NT2/D1 (cell line): ENCODE measurements at regions not wholly inside any gene's neighbourhood (a gene's known extent, or its start where the extent isn't known, plus 50 kb on each side); places are given as distances from the start of the nearest gene placed in this dataset.
"Not testable (repeated sequence)": the region's sequence is repeated elsewhere in the genome, so short reads cannot be mapped to it uniquely, and the experiment has no call there.

Source experiments
- DNase-seq: peaks from one replicate; pipeline ENCODE4 v3.0.0-alpha.2; 2011; ENCODE audit warnings: low read depth, low spot score
- H3K27me3 ChIP-seq: 2 replicates; pipeline ENCODE4 v1.6.0; 2011; ENCODE audit warnings: mild to moderate bottlenecking; ENCODE audit not compliant: insufficient read length, insufficient read depth
- H3K36me3 ChIP-seq: 2 replicates; pipeline ENCODE4 v1.6.1; 2011; ENCODE audit warnings: mild to moderate bottlenecking, low read length, mixed read lengths; ENCODE audit not compliant: insufficient read depth, insufficient read length
- H3K4me1 ChIP-seq: 2 replicates; pipeline ENCODE4 v1.5.1; 2011; ENCODE audit not compliant: insufficient read depth, insufficient read length
- H3K4me3 ChIP-seq: 2 replicates; pipeline ENCODE4 v1.5.1; 2011; ENCODE audit warnings: low read depth; ENCODE audit not compliant: insufficient read length
- H3K9ac ChIP-seq: 2 replicates; pipeline ENCODE4 v1.6.0; 2011; ENCODE audit warnings: low read depth; ENCODE audit not compliant: insufficient read length
- H3K9me3 ChIP-seq: 2 replicates; pipeline ENCODE4 v1.5.1; 2011; ENCODE audit warnings: mild to moderate bottlenecking, low read length; ENCODE audit not compliant: insufficient read depth
- SUZ12 ChIP-seq: IDR thresholded peaks from 2 replicates; pipeline ENCODE4 v1.6.1; 2011; ENCODE audit not compliant: insufficient read length, insufficient read depth; ENCODE audit errors: extremely low read depth
- YY1 ChIP-seq: IDR thresholded peaks from 2 replicates; pipeline ENCODE4 v1.6.1; 2011; ENCODE audit not compliant: insufficient read length, insufficient read depth
- ZNF274 ChIP-seq: IDR thresholded peaks from 2 replicates; pipeline ENCODE4 v1.6.1; 2011; ENCODE audit warnings: mild to moderate bottlenecking, low read depth, low read length

GRCh38 chr17:77618731-77619130, 339.8 kb upstream of the TNRC6C start:
- DNase-seq = no peak
- H3K9ac ChIP-seq = no peak overlapping the region
- no peaks in the 10 kb centered on the region for H3K27me3 ChIP-seq
- peaks cover 12% of the 10 kb centered on the region for H3K9me3 ChIP-seq
- no peak overlapping the region for H3K4me3 ChIP-seq
- TF ChIP-seq SUZ12 = no peak
- no peak for TF ChIP-seq YY1
- no peak for TF ChIP-seq ZNF274
- peaks cover 5% of the 10 kb centered on the region for H3K4me1 ChIP-seq
- no peaks in the 10 kb centered on the region for H3K36me3 ChIP-seq

GRCh38 chr17:77619326-77619725, 339.2 kb upstream of the TNRC6C start:
- no peak for DNase-seq
- H3K9ac ChIP-seq = no peak overlapping the region
- H3K27me3 ChIP-seq = no peaks in the 10 kb centered on the region
- TF ChIP-seq SUZ12 = no peak
- H3K4me3 ChIP-seq = no peak overlapping the region
- peaks cover 12% of the 10 kb centered on the region for H3K9me3 ChIP-seq
- peaks cover 5% of the 10 kb centered on the region for H3K4me1 ChIP-seq
- H3K36me3 ChIP-seq = no peaks in the 10 kb centered on the region

- H3K27me3 ChIP-seq = no peaks in the 10 kb centered on the region
- DNase-seq = no peak
- H3K36me3 ChIP-seq = no peaks in the 10 kb centered on the region
- H3K9ac ChIP-seq = no peak overlapping the region
- TF ChIP-seq YY1 = no peak
- TF ChIP-seq ZNF274 = no peak
- no peak for TF ChIP-seq SUZ12
- H3K9me3 ChIP-seq = peaks cover 12% of the 10 kb centered on the region
- H3K4me1 ChIP-seq = peaks cover 5% of the 10 kb centered on the region
- H3K4me3 ChIP-seq = no peak overlapping the region
Observed at GRCh38 chr17:77619851-77620250, 338.7 kb upstream of the TNRC6C start.

- no peak overlapping the region for H3K4me3 ChIP-seq
- H3K27me3 ChIP-seq = no peaks in the 10 kb centered on the region
- TF ChIP-seq ZNF274 (no peak), YY1 (no peak)
- H3K36me3 ChIP-seq = no peaks in the 10 kb centered on the region
- H3K9ac ChIP-seq = no peak overlapping the region
- H3K9me3 ChIP-seq = peaks cover 12% of the 10 kb centered on the region
- DNase-seq = no peak
- H3K4me1 ChIP-seq = peaks cover 5% of the 10 kb centered on the region
Observed at GRCh38 chr17:77620282-77620681, 338.2 kb upstream of the TNRC6C start.

GRCh38 chr17:77622084-77622483, 336.4 kb upstream of the TNRC6C start:
- H3K36me3 ChIP-seq, H3K27me3 ChIP-seq, H3K4me3 ChIP-seq, H3K9ac ChIP-seq, H3K4me1 ChIP-seq, DNase-seq: not testable (repeated sequence)
- H3K9me3 ChIP-seq = peaks cover 14% of the 10 kb centered on the region

GRCh38 chr17:77622647-77623046, 335.9 kb upstream of the TNRC6C start:
- Histone ChIP-seq H3K36me3 (no peaks in the 10 kb centered on the region), H3K9me3 (peaks cover 19% of the 10 kb centered on the region), H3K4me1 (peaks cover 3% of the 10 kb centered on the region), H3K9ac (no peak overlapping the region), H3K27me3 (no peaks in the 10 kb centered on the region), H3K4me3 (no peak overlapping the region)
- no peak for TF ChIP-seq YY1
- TF ChIP-seq ZNF274 = no peak
- DNase-seq = no peak

GRCh38 chr17:77623321-77623720, 335.2 kb upstream of the TNRC6C start:
- H3K27me3 ChIP-seq, H3K9ac ChIP-seq: not testable (repeated sequence)
- H3K9me3 ChIP-seq = peaks cover 21% of the 10 kb centered on the region

GRCh38 chr17:77628035-77628434, 330.5 kb upstream of the TNRC6C start:
- TF ChIP-seq ZNF274 = no peak
- TF ChIP-seq YY1 = no peak
- TF ChIP-seq SUZ12 = no peak
- Histone ChIP-seq H3K4me1 (no peaks in the 10 kb centered on the region), H3K4me3 (no peak overlapping the region), H3K27me3 (no peaks in the 10 kb centered on the region), H3K9me3 (0 out of 2 replicates have a peak, but pooled peaks cover 9% of the 10 kb centered on the region), H3K9ac (no peak overlapping the region), H3K36me3 (no peaks in the 10 kb centered on the region)
- no peak for DNase-seq

More at GRCh38 chr17:77623321-77623720, 335.2 kb upstream of the TNRC6C start:
- not testable (repeated sequence) for H3K4me3 ChIP-seq, DNase-seq, H3K4me1 ChIP-seq, H3K36me3 ChIP-seq

- H3K27me3 ChIP-seq, H3K4me3 ChIP-seq, DNase-seq, H3K36me3 ChIP-seq, H3K9ac ChIP-seq, H3K9me3 ChIP-seq, H3K4me1 ChIP-seq: not testable (repeated sequence)
Observed at GRCh38 chr17:77629284-77629683, 329.2 kb upstream of the TNRC6C start.
